A172 (cell line): ENCODE measurements at regions not wholly inside any gene's neighbourhood (a gene's known extent, or its start where the extent isn't known, plus 50 kb on each side); places are given as distances from the start of the nearest gene placed in this dataset.

ENCODE experiments used
- DNase-seq: peaks from one replicate; pipeline ENCODE4 v3.0.0-alpha.2; 2015; ENCODE audit warnings: low spot score

GRCh38 chrX:99717716-99718115 lies 692.4 kb downstream of the PCDH19 start:
- no peak for DNase-seq

- DNase-seq = no peak
Observed at GRCh38 chrX:99705701-99706100, 704.4 kb downstream of the PCDH19 start.

GRCh38 chrX:99703473-99703872 lies 706.6 kb downstream of the PCDH19 start:
- DNase-seq = no peak

- DNase-seq = no peak
Observed at GRCh38 chrX:99698451-99698850, 711.6 kb downstream of the PCDH19 start.

GRCh38 chrX:99663136-99663535 lies 746.9 kb downstream of the PCDH19 start:
- DNase-seq = no peak

GRCh38 chrX:99654188-99654587 lies 755.9 kb downstream of the PCDH19 start:
- DNase-seq = no peak

GRCh38 chrX:99653352-99653751 lies 756.7 kb downstream of the PCDH19 start:
- no peak for DNase-seq

- DNase-seq = no peak
Observed at GRCh38 chrX:99613041-99613440, 797.0 kb downstream of the PCDH19 start.

GRCh38 chrX:99603091-99603814 lies 806.8 kb downstream of the PCDH19 start:
- no peak for DNase-seq

- no peak for DNase-seq
Observed at GRCh38 chrX:99602107-99602506, 808.0 kb downstream of the PCDH19 start.

GRCh38 chrX:99588936-99589335 lies 821.1 kb downstream of the PCDH19 start:
- DNase-seq = no peak

GRCh38 chrX:99572711-99573110 lies 837.4 kb downstream of the PCDH19 start:
- no peak for DNase-seq

GRCh38 chrX:99549381-99549780 lies 860.7 kb downstream of the PCDH19 start:
- no peak for DNase-seq

GRCh38 chrX:99522450-99522849 lies 887.6 kb downstream of the PCDH19 start:
- no peak for DNase-seq

- DNase-seq = no peak
Observed at GRCh38 chrX:99507768-99508167, 902.3 kb downstream of the PCDH19 start.

GRCh38 chrX:99495453-99495852 lies 914.6 kb downstream of the PCDH19 start:
- DNase-seq = no peak

- DNase-seq = no peak
Observed at GRCh38 chrX:99494668-99495067, 915.4 kb downstream of the PCDH19 start.

GRCh38 chrX:99480728-99481127 lies 929.3 kb downstream of the PCDH19 start:
- no peak for DNase-seq

- no peak for DNase-seq
Observed at GRCh38 chrX:99469439-99469838, 940.6 kb downstream of the PCDH19 start.

- DNase-seq = no peak
Observed at GRCh38 chrX:99468993-99469392, 941.1 kb downstream of the PCDH19 start.

- DNase-seq = no peak
Observed at GRCh38 chrX:99461223-99461622, 948.9 kb downstream of the PCDH19 start.

- DNase-seq = no peak
Observed at GRCh38 chrX:99445336-99445735, 964.7 kb downstream of the PCDH19 start.

GRCh38 chrX:99421796-99422195 lies 988.3 kb downstream of the PCDH19 start:
- DNase-seq = no peak

GRCh38 chrX:99415470-99415869 lies 994.6 kb downstream of the PCDH19 start:
- no peak for DNase-seq
